Spleen (tissue), 7 donors: ENCODE measurements at regions not wholly inside any gene's neighbourhood (a gene's known extent, or its start where the extent isn't known, plus 50 kb on each side); places are given as distances from the start of the nearest gene placed in this dataset.

ENCODE experiments used
- POLR2A ChIP-seq, 3 donors: fragments of 450-650 bp; IDR thresholded peaks; one replicate each; pipeline ENCODE4 v1.5.1; 2017; ENCODE audit warnings: antibody characterized with exemption in 3 of 3, mild to moderate bottlenecking in 1 of 3
- POLR2AphosphoS5 ChIP-seq, 3 donors: sonication (generic); formaldehyde crosslinking; IDR thresholded peaks; one replicate each; pipeline ENCODE4 v1.5.1; 2017; ENCODE audit warnings: antibody characterized with exemption in 3 of 3
- TF ChIP-seq, protein P1 (sequence below), 11 experiments: fragments of 200-600 bp in 7 of 11; fragments of 450-650 bp in 4 of 11; sonication (generic) in 4 of 11; IDR thresholded peaks in 8 of 11; conservative IDR thresholded peaks in 3 of 11; 1 replicate in 7 of 11; 2 replicates in 4 of 11; pipeline versions ENCODE4 v1.4.0 to v1.8.0; 2016 to 2021; ENCODE audit warnings: antibody characterized with exemption in 11 of 11, inconsistent platforms in 4 of 11, mild to moderate bottlenecking in 1 of 11
- donor health status: DM: no; HTN: no; CAD: no; lungs with moderate emphysema.
- donor health status: DM: no; HTN: no; CAD: no.
- donor health status: DM: no; HTN: no; CAD: no.

GRCh38 chr9:95810814-95811213 lies 64.7 kb upstream of the ERCC6L2 start:
- TF ChIP-seq, protein P1, sequence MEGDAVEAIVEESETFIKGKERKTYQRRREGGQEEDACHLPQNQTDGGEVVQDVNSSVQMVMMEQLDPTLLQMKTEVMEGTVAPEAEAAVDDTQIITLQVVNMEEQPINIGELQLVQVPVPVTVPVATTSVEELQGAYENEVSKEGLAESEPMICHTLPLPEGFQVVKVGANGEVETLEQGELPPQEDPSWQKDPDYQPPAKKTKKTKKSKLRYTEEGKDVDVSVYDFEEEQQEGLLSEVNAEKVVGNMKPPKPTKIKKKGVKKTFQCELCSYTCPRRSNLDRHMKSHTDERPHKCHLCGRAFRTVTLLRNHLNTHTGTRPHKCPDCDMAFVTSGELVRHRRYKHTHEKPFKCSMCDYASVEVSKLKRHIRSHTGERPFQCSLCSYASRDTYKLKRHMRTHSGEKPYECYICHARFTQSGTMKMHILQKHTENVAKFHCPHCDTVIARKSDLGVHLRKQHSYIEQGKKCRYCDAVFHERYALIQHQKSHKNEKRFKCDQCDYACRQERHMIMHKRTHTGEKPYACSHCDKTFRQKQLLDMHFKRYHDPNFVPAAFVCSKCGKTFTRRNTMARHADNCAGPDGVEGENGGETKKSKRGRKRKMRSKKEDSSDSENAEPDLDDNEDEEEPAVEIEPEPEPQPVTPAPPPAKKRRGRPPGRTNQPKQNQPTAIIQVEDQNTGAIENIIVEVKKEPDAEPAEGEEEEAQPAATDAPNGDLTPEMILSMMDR (IDR thresholded peaks at IDR 0.05 in 8 of 11, conservative IDR thresholded peaks at IDR 0.05 in 3 of 11), result no peak
- TF ChIP-seq POLR2AphosphoS5 (IDR thresholded peaks at IDR 0.05) (no peak), POLR2A (IDR thresholded peaks at IDR 0.05) (no peak)
